Breast epithelium (tissue), 4 donors: ENCODE measurements at regions not wholly inside any gene's neighbourhood (a gene's known extent, or its start where the extent isn't known, plus 50 kb on each side); places are given as distances from the start of the nearest gene placed in this dataset.

ENCODE experiments used
- DNase-seq, 2 donors: peaks; one replicate each; pipeline ENCODE4 v3.0.0-alpha.2; 2019; ENCODE audit warnings: low spot score in 2 of 2
- H3K27ac ChIP-seq, 2 donors: fragments of 200-600 bp; sonication (generic) in 1 of 2; one replicate each; pipeline ENCODE4 v1.5.1; 2016 to 2019; ENCODE audit warnings: mild to moderate bottlenecking in 1 of 2
- H3K27me3 ChIP-seq, 2 donors: fragments of 200-600 bp; sonication (generic) in 1 of 2; one replicate each; pipeline versions ENCODE4 v1.5.1 to v1.6.0; 2017 to 2019; ENCODE audit warnings: control low read depth in 1 of 2, mild to moderate bottlenecking in 1 of 2
- H3K36me3 ChIP-seq: fragments of 200-600 bp; one replicate; pipeline ENCODE4 v1.5.1; 2019
- H3K4me1 ChIP-seq, 2 donors: fragments of 200-600 bp; sonication (generic); one replicate each; pipeline ENCODE4 v1.5.1; 2016 to 2019; ENCODE audit warnings: control low read depth in 1 of 2
- H3K4me3 ChIP-seq, 3 donors: fragments of 200-600 bp; sonication (generic); 1 replicate in 2 of 3; 2 replicates in 1 of 3; pipeline ENCODE4 v1.5.1; 2016 to 2019; ENCODE audit warnings: mild to moderate bottlenecking in 3 of 3, moderate library complexity in 2 of 3
- H3K9me3 ChIP-seq, 2 donors: fragments of 200-600 bp; sonication (generic) in 1 of 2; one replicate each; pipeline ENCODE4 v1.5.1; 2016 to 2019; ENCODE audit warnings: control low read depth in 1 of 2
- CTCF ChIP-seq, 3 donors: fragments of 450-650 bp; IDR thresholded peaks; one replicate each; pipeline ENCODE4 v1.5.1; 2016 to 2017; ENCODE audit warnings: antibody characterized with exemption in 3 of 3, mild to moderate bottlenecking in 3 of 3, moderate library complexity in 3 of 3
- POLR2A ChIP-seq: fragments of 450-650 bp; IDR thresholded peaks from one replicate; pipeline ENCODE4 v1.6.1; 2016; ENCODE audit warnings: antibody characterized with exemption, mild to moderate bottlenecking, moderate library complexity
- POLR2AphosphoS5 ChIP-seq, 3 donors: sonication (generic); formaldehyde crosslinking; IDR thresholded peaks; one replicate each; pipeline ENCODE4 v1.6.1; 2017; ENCODE audit warnings: antibody characterized with exemption in 3 of 3
- intact Hi-C: fragments of 100-400 bp; cut with DNase I; formaldehyde crosslinking; loops from one replicate; pipeline ENCODE4 v1.15.1; 2023; ENCODE audit warnings: low total_unique reads

GRCh38 chr5:67432606-67433005, 236.0 kb upstream of the CD180 start:
- no peak for DNase-seq
- Histone ChIP-seq H3K4me1 (no peaks in the 10 kb centered on the region), H3K4me3 (no peak overlapping the region), H3K27ac (no peak overlapping the region), H3K36me3 (no peaks in the 10 kb centered on the region), H3K9me3 (no peaks in the 10 kb centered on the region), H3K27me3 (no peaks in the 10 kb centered on the region)
- intact Hi-C loops: no loop called here
- TF ChIP-seq POLR2A (no peak), POLR2AphosphoS5 (IDR thresholded peaks at IDR 0.05) (no peak), CTCF (IDR thresholded peaks at IDR 0.05) (no peak)

- Histone ChIP-seq H3K4me1 (no peaks in the 10 kb centered on the region), H3K36me3 (no peaks in the 10 kb centered on the region), H3K9me3 (no peaks in the 10 kb centered on the region), H3K27me3 (no peaks in the 10 kb centered on the region), H3K27ac (no peak overlapping the region), H3K4me3 (no peak overlapping the region)
- no peak for DNase-seq
- intact Hi-C loops: no loop called here
- no peak for TF ChIP-seq CTCF (IDR thresholded peaks at IDR 0.05)
- no peak for TF ChIP-seq POLR2AphosphoS5 (IDR thresholded peaks at IDR 0.05)
- no peak for TF ChIP-seq POLR2A
These were observed 234.6 kb upstream of the CD180 start for GRCh38 chr5:67431191-67431590.

GRCh38 chr5:67427850-67428298, 231.3 kb upstream of the CD180 start:
- intact Hi-C loops: no loop called here

GRCh38 chr5:67426961-67427849, 230.6 kb upstream of the CD180 start:
- no peak for DNase-seq
- intact Hi-C loops: no loop called here

More at GRCh38 chr5:67427850-67428298, 231.3 kb upstream of the CD180 start:
- no peak for DNase-seq
- Histone ChIP-seq H3K27me3 (no peaks in the 10 kb centered on the region), H3K4me3 (no peak overlapping the region), H3K9me3 (no peaks in the 10 kb centered on the region), H3K36me3 (no peaks in the 10 kb centered on the region), H3K4me1 (no peaks in the 10 kb centered on the region), H3K27ac (no peak overlapping the region)
- TF ChIP-seq POLR2AphosphoS5 (IDR thresholded peaks at IDR 0.05) (no peak), POLR2A (no peak), CTCF (IDR thresholded peaks at IDR 0.05) (no peak)

More at GRCh38 chr5:67426961-67427849, 230.6 kb upstream of the CD180 start:
- no peaks in the 10 kb centered on the region for H3K27me3 ChIP-seq
- no peaks in the 10 kb centered on the region for H3K9me3 ChIP-seq
- no peak overlapping the region for H3K4me3 ChIP-seq
- H3K27ac ChIP-seq: no peak overlapping the region
- H3K4me1 ChIP-seq: no peaks in the 10 kb centered on the region
- no peaks in the 10 kb centered on the region for H3K36me3 ChIP-seq
- TF ChIP-seq POLR2AphosphoS5 (IDR thresholded peaks at IDR 0.05): no peak
- TF ChIP-seq POLR2A: no peak
- no peak for TF ChIP-seq CTCF (IDR thresholded peaks at IDR 0.05)
